HG03135 (cell line): ENCODE measurements at regions not wholly inside any gene's neighbourhood (a gene's known extent, or its start where the extent isn't known, plus 50 kb on each side); places are given as distances from the start of the nearest gene placed in this dataset.
"Not testable (repeated sequence)": the region's sequence is repeated elsewhere in the genome, so short reads cannot be mapped to it uniquely, and the experiment has no call there.

Experiments used
- ATAC-seq: cut with Tn5 transposase; IDR thresholded peaks from one replicate; pipeline ENCODE4 v1.9.1; 2021; ENCODE audit warnings: mild to moderate bottlenecking, moderate library complexity; ENCODE audit not compliant: unreplicated experiment

DNA sequence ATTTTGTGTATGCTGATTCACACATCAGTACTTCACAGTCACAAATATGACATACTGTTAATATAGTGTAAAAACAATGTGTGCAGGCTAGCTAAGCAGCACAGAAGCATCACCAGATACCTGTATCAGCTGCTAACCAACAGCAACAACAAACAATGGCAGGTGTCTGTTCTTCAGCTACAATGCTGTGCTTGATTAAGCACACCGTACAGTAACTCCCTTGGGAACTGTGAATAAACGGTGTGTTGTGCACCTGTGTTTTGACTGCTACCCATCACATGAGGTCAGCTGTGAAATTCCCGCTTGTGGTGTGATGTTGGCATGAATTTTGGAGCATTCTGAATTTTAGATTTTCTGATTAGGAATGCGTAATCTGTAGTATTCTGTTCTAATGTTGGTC lies 379.7 kb upstream of the FAT1 start:
- no peak for ATAC-seq

DNA sequence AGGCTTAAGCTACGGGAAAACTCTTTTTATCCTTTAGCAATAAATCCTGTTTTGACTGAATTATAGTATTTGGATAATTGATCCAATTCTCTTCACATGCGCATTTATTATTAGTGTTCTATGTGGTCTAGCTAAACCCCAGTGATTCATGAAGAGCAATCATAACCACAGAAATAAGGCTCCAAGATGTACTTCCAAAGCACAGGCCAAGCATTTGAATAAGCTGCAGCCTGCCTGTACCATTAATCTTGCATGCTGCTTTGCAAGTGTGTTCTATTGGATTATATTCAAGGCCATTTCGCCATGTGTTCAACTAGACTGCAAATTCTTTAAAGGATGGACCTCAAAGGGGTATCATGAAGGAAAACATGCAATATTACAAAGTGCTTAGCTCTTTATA lies 385.2 kb upstream of the FAT1 start:
- ATAC-seq: no peak

DNA sequence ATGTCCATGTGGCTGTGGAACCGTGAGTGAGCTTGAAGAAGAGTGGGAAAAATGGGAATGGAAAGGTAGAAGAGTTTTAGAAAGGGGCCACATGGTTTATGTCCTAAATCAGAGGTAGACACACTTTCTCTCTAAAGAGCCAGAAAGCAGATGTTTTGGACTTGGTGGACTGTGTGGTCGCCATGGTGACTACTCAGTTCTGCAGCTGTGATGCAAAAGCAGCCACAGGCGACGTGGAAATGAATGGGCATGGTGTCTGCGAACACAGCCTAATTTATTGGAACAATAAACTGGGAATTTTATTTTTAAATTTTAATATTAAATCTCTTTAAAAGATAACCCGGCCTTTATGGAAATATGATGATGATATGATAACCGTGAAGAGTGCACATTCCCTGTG lies 386.0 kb upstream of the FAT1 start:
- ATAC-seq: no peak

DNA sequence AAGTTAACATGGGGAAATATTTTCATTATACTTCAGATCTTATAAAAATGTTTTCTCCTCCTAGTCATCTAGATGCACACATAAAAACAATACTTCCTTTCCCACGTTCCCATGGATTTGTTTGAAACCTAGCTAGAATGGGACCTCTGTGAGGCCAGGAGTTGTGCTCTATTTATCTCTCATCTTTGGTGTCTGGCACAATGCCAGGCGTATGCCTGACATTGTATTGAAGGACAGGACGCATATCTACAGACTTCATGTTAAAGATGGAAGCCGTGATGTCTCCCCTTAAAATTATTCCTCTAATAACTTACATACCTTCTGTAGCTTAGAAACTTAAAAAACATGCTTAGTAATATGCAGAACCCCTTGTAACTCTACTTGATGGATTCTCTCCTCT lies 394.5 kb upstream of the FAT1 start:
- no peak for ATAC-seq

DNA sequence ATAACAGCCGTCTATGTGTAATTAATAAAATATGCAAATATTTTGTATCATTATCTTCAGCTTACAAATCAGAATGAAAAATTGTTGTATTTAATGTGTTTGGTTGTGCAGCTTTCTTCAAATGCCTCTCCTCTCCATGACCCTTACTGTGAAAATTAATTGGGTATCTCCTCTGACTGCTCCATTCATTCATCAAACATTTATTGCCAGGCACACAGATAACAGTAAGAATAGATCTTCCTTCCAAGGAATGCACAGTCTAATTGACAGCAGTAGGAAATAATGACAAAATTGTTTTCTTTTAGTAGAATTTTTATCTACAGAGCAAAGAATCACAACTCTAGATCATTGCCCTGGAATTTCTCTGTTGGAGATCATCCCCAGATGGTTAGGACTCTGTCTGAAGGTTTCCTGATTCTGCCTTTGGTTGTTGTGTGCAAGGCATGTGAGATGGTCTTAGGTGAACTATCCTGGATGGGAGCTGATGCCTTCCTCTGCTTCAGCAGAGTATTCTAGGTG lies 395.0 kb upstream of the FAT1 start:
- ATAC-seq: no peak

DNA sequence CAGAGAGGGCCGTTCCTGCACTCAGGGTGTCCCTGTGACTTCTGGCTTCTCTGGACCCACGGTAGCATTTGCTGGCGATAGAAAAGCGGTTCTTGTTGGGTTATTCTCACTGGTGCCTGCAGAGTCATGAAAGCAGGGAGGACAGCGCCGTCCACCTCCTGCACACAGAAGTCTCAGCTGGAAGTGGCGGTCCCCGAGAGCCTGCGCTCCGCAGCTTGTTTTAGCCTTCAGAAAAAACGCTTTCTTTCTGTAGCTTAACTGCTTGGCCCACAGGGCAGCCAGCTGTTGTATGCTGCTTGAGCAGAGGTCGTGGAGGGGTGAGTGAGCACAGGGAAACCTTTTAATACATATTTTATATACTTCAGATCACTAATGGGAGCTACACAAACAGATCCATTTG lies 400.7 kb upstream of the FAT1 start:
- ATAC-seq: no peak

DNA sequence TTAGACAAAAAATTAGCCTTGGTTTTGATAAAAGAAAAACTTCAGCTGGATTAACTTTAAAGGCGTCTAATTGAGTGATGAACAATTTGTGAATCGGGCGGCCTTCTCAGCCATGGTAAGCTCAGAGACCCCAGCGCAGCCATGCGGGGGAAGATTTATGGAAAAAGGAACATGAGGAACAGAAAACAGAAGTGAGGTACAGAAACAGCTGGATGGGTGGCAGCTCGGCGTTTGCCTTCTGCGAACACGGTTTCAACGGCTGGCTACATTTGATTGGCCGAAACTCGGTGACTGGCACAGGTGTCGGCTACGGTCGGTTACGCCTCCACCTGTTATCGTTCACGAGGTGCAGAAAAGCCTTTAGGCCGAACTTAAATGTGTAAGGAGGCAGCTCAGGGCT lies 401.4 kb upstream of the FAT1 start:
- no peak for ATAC-seq

DNA sequence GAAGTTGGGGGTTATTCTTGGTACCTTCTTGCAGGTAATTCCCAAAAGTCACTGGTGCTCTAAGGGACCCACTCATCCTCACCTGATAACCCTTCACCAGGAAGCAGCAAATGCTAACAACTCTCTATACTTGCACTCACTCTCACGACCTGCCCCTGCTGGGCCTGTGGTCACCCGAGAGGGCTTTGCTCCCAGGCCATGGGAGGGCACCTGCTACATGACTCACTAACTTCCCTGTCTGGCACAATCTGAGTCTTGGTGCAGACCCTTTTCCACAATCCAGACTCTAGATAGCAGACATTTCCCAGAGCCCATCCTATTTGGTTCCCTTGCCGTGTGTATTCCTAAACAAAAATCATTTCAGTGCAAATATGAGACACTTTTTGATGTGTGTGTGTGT lies 403.8 kb upstream of the FAT1 start:
- no peak for ATAC-seq

DNA sequence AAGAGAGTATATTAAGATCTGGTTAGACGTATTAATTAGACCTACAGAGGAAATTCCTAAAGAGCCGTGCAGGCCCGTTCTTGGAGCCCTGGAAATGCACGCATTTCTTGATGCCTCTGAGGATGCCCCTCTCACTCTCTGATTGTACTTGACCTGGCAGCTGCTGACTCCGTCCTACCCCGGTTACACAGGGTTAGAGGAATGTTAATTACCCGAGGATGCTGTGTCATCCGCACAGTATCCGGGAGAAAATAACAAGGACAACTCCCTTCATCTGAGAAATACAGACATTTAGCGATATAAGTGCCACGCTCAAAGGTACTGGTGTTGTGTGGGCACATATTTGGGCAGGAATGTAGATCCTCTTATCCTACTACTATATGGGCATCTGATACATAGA lies 404.6 kb upstream of the FAT1 start:
- no peak for ATAC-seq

DNA sequence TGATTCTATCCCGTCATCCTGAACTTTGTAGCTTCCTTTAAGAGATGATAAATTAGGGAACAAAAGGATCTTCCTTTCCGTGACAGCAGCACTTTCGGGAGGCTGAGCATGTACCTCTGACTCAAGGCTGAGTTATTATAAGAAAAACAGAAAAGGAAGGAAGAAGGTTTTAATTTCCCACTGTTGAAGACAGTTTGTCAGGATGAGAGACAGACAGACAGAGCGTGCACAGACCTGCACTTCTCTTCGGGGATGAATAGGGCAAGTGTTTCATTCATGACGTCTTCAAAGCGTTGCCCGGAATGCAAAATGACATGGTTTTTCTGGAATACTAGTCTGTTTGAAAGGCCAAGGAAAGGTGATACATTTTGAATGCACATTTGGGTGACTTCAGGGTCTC lies 405.3 kb upstream of the FAT1 start:
- ATAC-seq: no peak

DNA sequence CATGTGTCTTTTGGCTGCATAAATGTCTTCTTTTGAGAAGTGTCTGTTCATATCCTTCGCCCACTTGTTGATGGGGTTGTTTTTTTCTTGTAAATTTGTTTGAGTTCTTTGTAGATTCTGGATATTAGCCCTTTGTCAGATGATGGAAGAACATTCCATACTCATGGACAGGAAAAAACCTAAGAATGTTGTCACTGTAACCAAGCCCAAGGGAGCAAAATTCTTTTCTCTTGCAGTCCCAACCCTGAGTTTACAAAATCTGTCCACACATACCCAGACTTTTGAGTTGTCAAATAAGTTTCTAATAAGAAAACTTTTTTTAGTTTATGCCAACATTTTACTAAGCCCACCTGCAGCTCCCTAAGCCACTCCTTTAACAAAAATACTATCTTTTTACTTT lies 408.2 kb upstream of the FAT1 start:
- ATAC-seq: not testable (repeated sequence)

DNA sequence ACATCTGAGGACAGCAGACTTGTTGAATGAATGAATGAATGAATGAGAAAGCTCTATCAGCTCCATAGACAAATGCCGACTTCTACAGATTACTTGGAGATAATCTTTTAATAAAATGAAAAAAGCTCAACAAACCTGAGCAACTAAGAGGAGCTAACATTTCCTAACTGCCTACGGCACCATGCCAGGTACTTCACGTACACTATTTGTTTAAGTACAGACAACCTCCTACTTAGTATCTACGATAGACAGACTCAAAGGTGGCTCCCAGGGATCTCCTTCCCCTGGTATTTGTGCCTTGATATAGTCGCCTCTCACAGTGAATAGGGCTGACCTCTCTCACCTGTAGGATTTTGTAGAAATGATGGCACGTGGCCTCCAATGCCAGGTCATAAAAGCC lies 412.2 kb upstream of the FAT1 start:
- no peak for ATAC-seq

DNA sequence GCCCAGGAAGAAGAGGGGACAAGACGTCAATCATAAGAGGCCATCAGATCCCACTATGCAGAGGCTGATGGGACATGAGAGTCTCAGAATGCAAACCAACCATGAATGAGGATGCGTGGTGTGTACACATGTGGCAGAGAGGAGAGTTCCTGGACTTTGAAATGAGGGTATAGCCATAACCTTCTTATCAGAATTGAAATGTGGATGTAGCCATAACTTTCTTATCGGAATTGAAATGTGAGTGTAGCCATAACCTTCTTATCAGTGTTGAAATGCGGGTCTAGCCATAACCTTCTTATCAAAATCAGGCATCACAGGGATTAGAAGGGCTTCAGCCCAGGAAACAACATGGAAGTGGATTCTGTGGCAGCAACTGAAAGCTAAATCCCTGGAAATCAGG lies 415.5 kb upstream of the FAT1 start:
- ATAC-seq: no peak

DNA sequence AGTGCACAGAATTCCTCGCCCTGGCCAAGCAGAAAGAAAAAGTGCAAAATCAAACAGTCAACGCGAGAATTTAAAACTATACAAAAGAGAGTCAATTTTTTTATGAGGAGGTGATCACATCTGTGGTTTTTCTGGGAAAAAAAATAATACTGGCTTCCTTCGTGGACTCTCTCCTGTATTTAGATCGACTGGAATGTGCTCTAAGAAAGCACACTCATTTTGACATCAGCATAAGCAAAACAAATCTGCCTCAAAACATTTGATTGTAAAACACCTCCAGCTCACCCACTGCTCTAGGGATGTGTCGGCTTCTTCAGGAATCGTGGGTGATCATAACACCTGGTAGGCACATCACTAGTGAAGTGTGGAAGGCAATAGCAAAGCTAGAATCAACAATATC lies 417.4 kb upstream of the FAT1 start:
- ATAC-seq: no peak

DNA sequence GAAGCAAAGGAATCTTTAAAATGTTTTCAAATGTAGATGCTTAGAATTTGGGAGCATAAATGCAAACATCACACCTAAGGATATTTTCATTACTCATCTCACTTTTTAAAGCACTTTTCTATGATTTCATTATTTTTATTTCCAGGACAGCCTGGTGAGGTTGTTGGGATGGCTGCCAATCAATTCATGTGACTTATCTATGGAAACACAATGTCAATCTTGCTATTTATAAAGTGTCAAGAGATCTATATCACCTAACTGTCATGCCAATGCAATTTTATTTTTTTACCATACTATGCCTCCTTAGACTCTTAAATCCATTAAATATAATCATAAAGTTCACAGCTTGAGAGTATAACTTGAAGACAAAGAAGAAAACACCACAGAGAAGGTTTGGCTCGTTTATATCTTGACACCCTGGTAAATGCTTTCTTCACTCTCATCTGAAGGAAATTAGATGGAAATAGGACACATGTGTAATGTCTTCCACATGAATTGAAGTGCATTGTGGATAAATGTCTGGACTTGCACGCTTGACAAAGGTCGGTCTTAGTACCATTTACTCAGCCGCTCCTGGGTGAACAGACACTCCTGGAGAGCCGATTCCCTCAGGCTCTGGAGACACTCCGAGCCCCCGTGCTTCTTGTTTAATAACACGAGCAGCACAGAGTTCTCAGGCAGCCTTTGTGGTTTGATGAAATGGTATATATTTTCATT lies 425.7 kb upstream of the FAT1 start:
- ATAC-seq: no peak

DNA sequence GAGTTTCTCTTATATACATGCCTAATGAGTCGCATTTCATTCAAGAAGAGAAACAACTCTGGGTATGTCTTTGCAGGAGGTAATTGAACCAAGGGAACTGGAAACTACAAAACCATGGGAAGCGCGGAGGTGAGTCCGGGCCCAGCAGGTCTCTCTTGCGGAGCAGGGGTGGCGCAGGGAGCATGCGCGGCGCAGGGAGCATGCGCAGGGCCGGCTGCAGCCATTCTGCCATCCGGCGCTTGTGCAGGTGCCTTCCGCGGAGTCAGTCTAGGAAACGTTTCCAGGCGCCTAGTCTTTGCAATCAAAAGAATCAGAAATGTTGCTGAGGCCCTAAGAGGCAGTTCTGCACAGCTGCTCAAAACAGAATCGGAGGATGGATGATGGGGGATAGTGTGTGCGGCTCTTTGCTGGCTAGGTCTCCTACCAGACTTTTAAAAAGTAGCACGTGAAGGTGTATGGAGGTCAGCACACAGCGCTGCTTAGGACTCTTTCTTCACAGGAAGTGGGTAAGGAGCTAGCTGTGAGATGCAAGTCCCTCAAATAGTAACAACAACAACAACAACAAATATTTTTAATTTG lies 433.8 kb upstream of the FAT1 start:
- ATAC-seq: no peak

DNA sequence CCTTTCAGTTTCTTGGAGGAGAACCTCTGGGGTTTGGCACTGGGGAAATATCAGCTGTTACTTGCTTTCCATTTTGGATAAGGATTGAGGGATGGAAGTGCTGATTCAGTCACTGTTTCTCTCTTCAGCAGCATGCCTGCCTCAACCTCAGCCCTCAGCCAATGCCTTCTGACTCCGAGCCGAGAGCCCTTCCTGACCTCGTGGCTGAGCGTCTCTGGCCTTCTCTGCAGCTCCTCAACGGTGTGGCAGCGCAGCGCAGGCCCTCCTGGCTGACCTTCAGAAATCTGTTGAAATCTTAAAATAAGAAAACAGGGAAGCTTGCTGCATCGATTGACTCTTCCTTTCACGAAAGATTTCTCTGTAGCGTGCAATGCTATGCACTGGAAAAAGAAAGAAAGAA lies 434.3 kb upstream of the FAT1 start:
- no peak for ATAC-seq

DNA sequence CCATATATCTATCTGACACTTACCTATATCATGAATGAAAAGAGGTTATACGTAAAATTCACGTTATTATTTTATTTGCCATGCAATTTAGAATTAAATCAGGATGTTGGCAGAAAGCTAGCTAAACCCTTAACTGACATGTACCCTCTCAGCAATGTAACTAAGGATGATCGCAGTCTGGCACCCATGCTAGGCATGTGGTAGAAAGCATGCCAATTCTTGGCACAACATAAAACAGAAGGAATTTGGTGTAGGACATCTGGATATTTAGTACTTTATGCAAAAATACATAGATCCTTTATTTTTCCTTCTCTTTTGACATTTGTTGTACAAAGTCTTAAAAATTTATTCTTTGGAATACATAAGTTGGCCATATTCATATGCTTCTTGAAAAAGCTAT lies 436.8 kb upstream of the FAT1 start:
- ATAC-seq: no peak

DNA sequence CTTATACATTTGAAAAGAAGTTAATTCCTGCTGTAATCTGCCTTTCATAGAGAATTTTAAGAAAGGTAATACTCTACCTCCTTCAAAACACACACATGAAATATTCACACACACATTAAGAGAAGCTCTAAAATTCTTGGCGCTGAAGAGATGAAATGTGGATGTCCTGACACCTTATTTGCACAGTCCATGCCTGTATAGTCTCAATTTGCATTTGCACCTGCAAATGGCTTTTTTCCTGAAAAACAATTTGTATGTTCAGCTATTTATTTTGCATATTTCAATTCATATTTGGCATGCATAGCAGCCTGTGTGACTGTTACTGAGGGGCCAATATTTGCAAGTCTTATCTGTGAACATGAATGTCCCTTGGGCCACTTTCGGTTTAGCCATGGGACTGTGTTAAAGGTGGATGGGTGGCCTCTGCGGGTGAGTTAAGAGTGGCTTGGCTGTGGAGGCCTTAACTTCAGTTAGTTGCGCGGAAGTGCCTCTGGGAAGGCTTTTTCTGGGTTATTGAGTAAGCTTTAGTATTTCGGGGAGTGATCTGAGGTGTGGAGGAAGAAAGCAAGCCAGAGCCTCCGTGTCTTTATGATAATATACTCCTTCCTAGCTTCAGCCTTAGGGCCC lies 443.3 kb upstream of the FAT1 start:
- no peak for ATAC-seq

DNA sequence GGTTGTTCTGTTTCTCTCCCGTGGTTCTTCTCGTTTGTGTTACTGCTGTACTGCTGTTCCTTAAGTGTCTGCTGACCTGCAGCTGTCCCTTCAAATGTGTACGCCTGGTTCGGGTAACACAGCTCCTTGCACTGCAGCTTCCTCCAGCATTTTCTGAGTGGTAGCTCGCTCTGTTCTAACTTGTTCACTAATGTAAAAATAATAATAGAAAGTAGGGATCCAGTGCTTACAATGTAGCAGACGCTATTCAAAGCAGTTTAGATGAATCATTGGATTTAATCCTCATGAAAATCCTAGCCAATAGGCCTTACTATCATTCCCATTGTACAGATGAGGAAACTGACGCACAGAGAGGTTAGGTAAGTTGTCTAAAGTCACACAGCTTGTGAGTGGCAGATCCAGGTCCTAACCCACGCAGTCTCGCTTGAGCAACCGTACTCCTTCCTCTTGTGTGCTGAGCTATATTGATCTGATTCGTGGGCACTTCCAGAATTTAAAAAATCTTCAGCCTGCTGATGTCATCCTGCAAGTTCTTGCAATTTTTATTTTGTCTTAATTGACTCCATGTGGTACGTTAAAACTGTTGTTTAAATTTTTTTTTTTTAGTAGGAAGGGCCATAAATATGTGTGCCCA lies 448.2 kb upstream of the FAT1 start:
- ATAC-seq: no peak

DNA sequence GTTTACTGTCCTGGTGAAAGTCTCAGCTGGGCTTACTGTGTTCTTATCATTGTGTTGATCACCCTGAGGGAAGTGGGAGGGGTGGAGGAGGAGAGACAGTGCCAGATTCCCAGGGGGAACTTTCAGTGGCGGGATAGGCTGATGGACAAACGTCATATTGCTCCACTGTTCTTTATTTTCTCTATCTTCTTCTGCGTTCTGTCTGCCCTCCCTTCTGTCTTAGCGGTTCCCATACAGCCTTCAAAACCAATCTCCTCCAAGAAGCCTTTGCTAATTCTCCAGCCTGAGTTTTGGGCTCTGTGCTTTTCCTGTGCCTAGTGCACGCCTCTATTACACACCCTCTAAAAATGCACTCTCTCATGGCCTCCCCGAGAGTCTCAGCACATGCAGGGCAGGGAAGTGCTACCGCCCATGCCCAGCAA lies 448.7 kb upstream of the FAT1 start:
- ATAC-seq: no peak

DNA sequence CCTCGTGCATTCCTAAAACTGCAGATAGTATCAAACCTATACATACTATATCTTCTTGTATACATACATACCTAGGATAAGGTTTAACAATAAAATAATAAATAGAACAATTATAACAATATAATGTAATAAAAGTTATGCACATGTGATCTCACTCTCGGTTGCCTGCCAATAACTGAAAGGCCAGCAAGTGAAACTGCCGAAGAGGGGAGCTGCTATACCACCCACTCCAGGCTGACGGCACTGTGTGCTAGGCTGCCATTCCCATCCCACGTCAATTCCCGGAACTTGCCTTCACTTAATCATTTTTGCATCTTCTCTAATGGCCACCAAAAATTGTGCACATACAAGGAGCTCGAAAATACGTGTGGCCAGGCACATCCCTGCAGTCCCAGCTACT lies 451.1 kb upstream of the FAT1 start:
- ATAC-seq: no peak
